GM19239 (cell line): ENCODE measurements at regions not wholly inside any gene's neighbourhood (a gene's known extent, or its start where the extent isn't known, plus 50 kb on each side); places are given as distances from the start of the nearest gene placed in this dataset.

Experiments used
- DNase-seq: peaks from one replicate; pipeline ENCODE4 v3.0.0; 2011; ENCODE audit warnings: low spot score; ENCODE audit not compliant: insufficient read length
- FAIRE-seq: peaks from 2 replicates; lab custom pipeline; 2011; peaks lifted over from hg19 to GRCh38; lab: Jason Lieb, UNC

- DNase-seq = no peak
- no peak for FAIRE-seq
Measured at GRCh38 chr10:43795639-43796038, 147.0 kb upstream of the ZNF32 start.

- no peak for DNase-seq
- FAIRE-seq = no peak
Measured at GRCh38 chr10:43795093-43795492, 146.4 kb upstream of the ZNF32 start.

- DNase-seq (no peak), FAIRE-seq (no peak)
Measured at GRCh38 chr10:43794181-43794815, 145.6 kb upstream of the ZNF32 start.

- no peak for DNase-seq
- no peak for FAIRE-seq
Measured at GRCh38 chr10:43793704-43794103, 145.0 kb upstream of the ZNF32 start.

- DNase-seq = no peak
- no peak for FAIRE-seq
Measured at GRCh38 chr10:43790147-43790546, 141.5 kb upstream of the ZNF32 start.

- no peak for DNase-seq
- FAIRE-seq = no peak
Measured at GRCh38 chr10:43785252-43785651, 136.6 kb upstream of the ZNF32 start.

GRCh38 chr10:43782814-43783213, 134.1 kb upstream of the ZNF32 start:
- DNase-seq = no peak
- FAIRE-seq = no peak

GRCh38 chr10:43781480-43782361, 133.0 kb upstream of the ZNF32 start:
- DNase-seq (no peak), FAIRE-seq (no peak)

GRCh38 chr10:43778571-43778970, 129.9 kb upstream of the ZNF32 start:
- DNase-seq (no peak), FAIRE-seq (no peak)

GRCh38 chr10:43775384-43775783, 126.7 kb upstream of the ZNF32 start:
- FAIRE-seq (no peak), DNase-seq (no peak)

GRCh38 chr10:43774234-43774769, 125.6 kb upstream of the ZNF32 start:
- DNase-seq (no peak), FAIRE-seq (no peak)

GRCh38 chr10:43773736-43774135, 125.1 kb upstream of the ZNF32 start:
- FAIRE-seq (no peak), DNase-seq (no peak)

- DNase-seq = no peak
- no peak for FAIRE-seq
Measured at GRCh38 chr10:43772171-43772570, 123.5 kb upstream of the ZNF32 start.

- FAIRE-seq (no peak), DNase-seq (no peak)
Measured at GRCh38 chr10:43771675-43772074, 123.0 kb upstream of the ZNF32 start.

- DNase-seq = no peak
- FAIRE-seq = no peak
Measured at GRCh38 chr10:43765516-43765915, 116.8 kb upstream of the ZNF32 start.

GRCh38 chr10:43763846-43764245, 115.2 kb upstream of the ZNF32 start:
- DNase-seq (no peak), FAIRE-seq (no peak)

GRCh38 chr10:43760514-43760913, 111.8 kb upstream of the ZNF32 start:
- no peak for FAIRE-seq
- DNase-seq = no peak

- DNase-seq (no peak), FAIRE-seq (no peak)
Measured at GRCh38 chr10:43759216-43759615, 110.5 kb upstream of the ZNF32 start.

- DNase-seq (no peak), FAIRE-seq (no peak)
Measured at GRCh38 chr10:43756341-43756740, 107.7 kb upstream of the ZNF32 start.

- no peak for FAIRE-seq
- no peak for DNase-seq
Measured at GRCh38 chr10:43754569-43755260, 106.0 kb upstream of the ZNF32 start.
